Activated naive CD4-positive, alpha-beta T cell treated with anti-CD3 and anti-CD28 coated beads, Interleukin-2, amount 10 ng/mL, durations not matched to agents 7 days and 5 days (primary cell): ENCODE measurements at regions not wholly inside any gene's neighbourhood (a gene's known extent, or its start where the extent isn't known, plus 50 kb on each side); places are given as distances from the start of the nearest gene placed in this dataset.
A peak's percentile ranks its signal among the peaks of the same experiment; 100 is the strongest.

Source experiments
- CTCF ChIA-PET: fragments of 350-600 bp; sonication (Branson Sonifier 250); formaldehyde crosslinking; loops from one replicate; lab custom pipeline; 2021; ENCODE audit warnings: antibody characterized with exemption; lab: Charles Lee
- DNase-seq: peaks from one replicate; pipeline ENCODE4 v3.0.0-alpha.2; 2020
- H3K27ac Mint-ChIP-seq: one replicate; pipeline ENCODE4 v1.8.0; 2021; ENCODE audit warnings: mild to moderate bottlenecking, moderate library complexity, mixed read lengths
- H3K27me3 Mint-ChIP-seq: one replicate; pipeline ENCODE4 v1.8.0; 2021; ENCODE audit warnings: mild to moderate bottlenecking, mixed read lengths
- H3K36me3 Mint-ChIP-seq: one replicate; pipeline ENCODE4 v1.8.0; 2021; ENCODE audit warnings: mixed read lengths
- H3K4me1 Mint-ChIP-seq: one replicate; pipeline ENCODE4 v1.8.0; 2021; ENCODE audit warnings: mixed read lengths
- H3K4me3 Mint-ChIP-seq: one replicate; pipeline ENCODE4 v1.8.0; 2021; ENCODE audit warnings: mild to moderate bottlenecking, moderate library complexity, mixed read lengths
- H3K9me3 Mint-ChIP-seq: one replicate; pipeline ENCODE4 v1.8.0; 2021; ENCODE audit warnings: mixed read lengths

GRCh38 chr12:125193376-125194152, 128.3 kb downstream of the AACS start:
- Mint-ChIP-seq H3K4me1 (no peaks in the 10 kb centered on the region), H3K4me3 (no peak overlapping the region), H3K36me3 (no peaks in the 10 kb centered on the region), H3K9me3 (no peaks in the 10 kb centered on the region), H3K27me3 (peaks cover 62% of the 10 kb centered on the region), H3K27ac (no peak overlapping the region)
- CTCF ChIA-PET, result interaction anchor here (1.2 kb wide), 1 partner anchor 9 kb away, joined by 3 read pairs; no protein-coding TSS in a partner anchor
- no peak for DNase-seq

DNA sequence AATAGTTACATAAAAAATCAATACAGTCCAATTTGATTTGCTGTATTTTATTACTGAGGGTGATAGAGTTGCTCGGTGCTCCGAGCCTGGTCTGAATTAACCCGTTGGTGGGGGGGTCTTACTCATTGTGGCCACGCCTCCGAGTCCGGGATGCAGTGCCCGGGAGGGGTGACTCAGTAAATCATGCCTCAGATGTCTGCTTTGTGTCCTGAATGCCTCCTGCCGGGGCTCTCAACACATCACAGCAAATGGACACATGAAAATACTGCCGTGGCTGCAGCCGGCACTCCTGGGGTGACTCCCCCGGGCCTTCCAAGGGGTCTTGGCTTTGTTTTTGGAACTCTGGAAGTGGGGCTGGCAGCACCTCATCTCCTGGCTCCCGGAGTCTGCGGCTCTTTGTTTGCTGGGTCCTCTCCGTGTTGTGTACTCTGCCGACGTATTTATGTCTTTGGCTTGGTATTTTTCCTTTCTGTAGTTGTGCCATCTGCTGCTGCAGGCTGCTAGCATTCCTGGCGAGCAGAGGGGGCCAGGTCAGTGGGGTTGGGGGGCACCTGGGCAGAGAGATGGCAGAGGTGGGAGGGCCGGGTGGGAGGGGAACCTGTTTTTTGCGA, 129.0 kb downstream of the AACS start:
- CTCF ChIA-PET, result interaction anchor here (1.2 kb wide), 1 partner anchor 8 kb away, joined by 3 read pairs; no protein-coding TSS in a partner anchor
- no peaks in the 10 kb centered on the region for H3K36me3 Mint-ChIP-seq
- H3K27me3 Mint-ChIP-seq, result peaks cover 60% of the 10 kb centered on the region
- DNase-seq, result no peak
- no peak overlapping the region for H3K4me3 Mint-ChIP-seq
- H3K27ac Mint-ChIP-seq, result no peak overlapping the region
- H3K4me1 Mint-ChIP-seq, result no peaks in the 10 kb centered on the region
- H3K9me3 Mint-ChIP-seq, result no peaks in the 10 kb centered on the region

DNA sequence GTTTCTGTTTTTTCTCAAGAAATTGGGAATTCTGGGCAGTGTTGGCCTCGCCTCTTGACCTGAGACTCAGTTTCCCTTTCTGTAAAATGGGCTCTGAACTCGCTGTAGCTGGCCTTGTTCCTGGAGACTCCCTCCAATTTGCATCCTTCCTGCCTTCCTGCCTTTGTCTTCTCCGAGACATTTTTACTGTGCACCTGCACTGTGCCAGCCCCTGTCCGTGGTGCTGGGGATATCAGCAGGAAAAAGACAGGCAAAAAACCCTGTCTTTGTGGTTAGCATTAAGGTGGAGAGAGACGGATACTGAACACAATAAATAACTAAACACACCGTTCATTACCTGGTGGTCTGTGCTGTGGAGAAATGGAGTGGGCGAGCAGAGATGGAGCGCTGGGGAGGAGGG, 129.8 kb downstream of the AACS start:
- H3K4me1 Mint-ChIP-seq, result no peaks in the 10 kb centered on the region
- H3K27me3 Mint-ChIP-seq, result peaks cover 54% of the 10 kb centered on the region
- H3K4me3 Mint-ChIP-seq, result no peak overlapping the region
- no peaks in the 10 kb centered on the region for H3K36me3 Mint-ChIP-seq
- CTCF ChIA-PET, result no interaction called here
- no peak for DNase-seq
- no peaks in the 10 kb centered on the region for H3K9me3 Mint-ChIP-seq
- H3K27ac Mint-ChIP-seq, result no peak overlapping the region

DNA sequence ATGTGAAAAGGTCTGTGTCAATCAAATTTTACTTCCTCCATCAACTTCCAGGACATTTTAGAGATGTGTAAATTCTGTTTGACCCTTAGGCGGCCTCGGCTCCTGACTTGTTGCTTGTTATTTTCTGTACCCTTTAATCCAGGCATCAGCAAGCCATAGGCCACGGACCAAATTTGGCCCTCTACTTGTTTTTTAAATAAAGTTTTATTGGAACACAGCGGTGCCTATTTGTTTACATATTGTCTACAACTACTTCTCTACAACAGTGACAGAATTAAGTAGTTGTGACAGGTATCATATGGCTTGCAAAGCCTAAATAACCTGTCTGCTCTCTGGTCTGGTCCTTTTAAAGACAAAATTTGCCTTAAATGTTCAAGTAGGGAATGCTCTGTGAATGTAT, 132.1 kb downstream of the AACS start:
- CTCF ChIA-PET, result no interaction called here
- no peaks in the 10 kb centered on the region for H3K9me3 Mint-ChIP-seq
- no peaks in the 10 kb centered on the region for H3K4me1 Mint-ChIP-seq
- DNase-seq, result no peak
- H3K36me3 Mint-ChIP-seq, result no peaks in the 10 kb centered on the region
- no peak overlapping the region for H3K27ac Mint-ChIP-seq
- peaks cover 45% of the 10 kb centered on the region for H3K27me3 Mint-ChIP-seq
- H3K4me3 Mint-ChIP-seq, result no peak overlapping the region

GRCh38 chr12:125198652-125199051, 133.4 kb downstream of the AACS start:
- no peaks in the 10 kb centered on the region for H3K4me1 Mint-ChIP-seq

GRCh38 chr12:125201090-125201489, 135.9 kb downstream of the AACS start:
- peaks cover 21% of the 10 kb centered on the region for H3K27me3 Mint-ChIP-seq
- no peak overlapping the region for H3K4me3 Mint-ChIP-seq
- no peak overlapping the region for H3K27ac Mint-ChIP-seq
- DNase-seq, result no peak
- H3K36me3 Mint-ChIP-seq, result no peaks in the 10 kb centered on the region
- H3K9me3 Mint-ChIP-seq, result no peaks in the 10 kb centered on the region
- CTCF ChIA-PET, result interaction anchor here (0.9 to 1.6 kb wide), 3 partner anchors 17 to 36 kb away, joined by 3 to 4 read pairs (median 3); no protein-coding TSS in a partner anchor
- no peaks in the 10 kb centered on the region for H3K4me1 Mint-ChIP-seq

More at GRCh38 chr12:125198652-125199051, 133.4 kb downstream of the AACS start:
- no peak for DNase-seq
- H3K27me3 Mint-ChIP-seq, result peaks cover 36% of the 10 kb centered on the region
- no peaks in the 10 kb centered on the region for H3K9me3 Mint-ChIP-seq
- CTCF ChIA-PET, result no interaction called here
- H3K36me3 Mint-ChIP-seq, result no peaks in the 10 kb centered on the region
- H3K4me3 Mint-ChIP-seq, result no peak overlapping the region
- no peak overlapping the region for H3K27ac Mint-ChIP-seq

GRCh38 chr12:125201940-125202339, 136.7 kb downstream of the AACS start:
- Mint-ChIP-seq H3K27me3 (peaks cover 21% of the 10 kb centered on the region), H3K27ac (no peak overlapping the region), H3K36me3 (no peaks in the 10 kb centered on the region), H3K4me1 (no peaks in the 10 kb centered on the region), H3K4me3 (no peak overlapping the region), H3K9me3 (no peaks in the 10 kb centered on the region)
- no peak for DNase-seq
- CTCF ChIA-PET, result interaction anchor here (0.9 to 1.2 kb wide), 3 partner anchors 8 to 35 kb away, joined by 3 to 4 read pairs (median 3); no protein-coding TSS in a partner anchor

DNA sequence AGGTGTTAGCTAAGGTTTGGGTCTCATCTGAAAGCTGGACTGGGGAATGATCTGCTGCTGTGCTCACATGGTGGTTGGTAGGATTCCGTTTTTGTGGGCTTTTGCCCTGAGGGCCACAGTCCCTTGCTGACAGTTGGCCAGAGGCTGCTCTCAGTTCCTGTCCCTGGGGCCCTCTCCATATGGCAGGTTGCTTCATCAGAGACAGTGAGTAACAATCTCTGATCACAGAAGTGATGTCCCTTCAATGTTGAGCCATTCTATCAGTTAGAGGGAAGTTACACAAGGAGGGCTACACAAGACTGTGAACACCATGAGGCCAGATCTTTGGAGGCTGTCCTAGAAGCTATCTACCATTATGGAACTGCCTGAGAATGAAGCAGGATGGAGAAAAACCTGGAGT, 137.2 kb downstream of the AACS start:
- Mint-ChIP-seq H3K27me3 (peaks cover 21% of the 10 kb centered on the region), H3K27ac (no peak overlapping the region), H3K36me3 (no peaks in the 10 kb centered on the region), H3K9me3 (no peaks in the 10 kb centered on the region), H3K4me1 (no peaks in the 10 kb centered on the region), H3K4me3 (no peak overlapping the region)
- CTCF ChIA-PET, result interaction anchor here (0.8 to 1.5 kb wide), 7 partner anchors 9 to 296 kb away, joined by 3 to 8 read pairs (median 3); no protein-coding TSS in a partner anchor
- no peak for DNase-seq

- Mint-ChIP-seq H3K36me3 (no peaks in the 10 kb centered on the region), H3K4me1 (no peaks in the 10 kb centered on the region), H3K4me3 (no peak overlapping the region), H3K9me3 (no peaks in the 10 kb centered on the region), H3K27me3 (peaks cover 20% of the 10 kb centered on the region), H3K27ac (no peak overlapping the region)
- no peak for DNase-seq
- CTCF ChIA-PET, result interaction anchor here (0.8 to 1.5 kb wide), 6 partner anchors 10 to 297 kb away, joined by 3 to 8 read pairs (median 4); no protein-coding TSS in a partner anchor
Observed at GRCh38 chr12:125203145-125203765, 138.0 kb downstream of the AACS start.

DNA sequence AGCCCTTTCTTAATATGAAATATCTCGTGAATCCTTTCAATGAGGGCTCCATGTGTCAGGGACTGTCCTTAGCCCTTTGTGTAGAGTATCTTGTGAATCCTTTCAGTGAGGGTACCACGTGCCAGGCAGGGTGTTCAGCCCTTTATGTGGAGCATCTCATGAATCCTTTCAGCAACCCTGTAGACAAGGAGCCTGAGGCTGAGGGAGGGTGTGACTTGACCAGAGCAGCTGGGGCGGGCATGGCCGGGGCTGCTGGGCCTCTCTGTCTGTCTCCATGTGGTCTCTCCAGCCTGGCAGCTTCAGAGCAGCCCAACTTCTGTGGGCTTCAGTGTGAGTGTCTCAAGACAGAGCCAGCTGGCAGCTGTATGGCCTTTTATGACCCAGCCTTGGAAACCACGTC, 140.2 kb downstream of the AACS start:
- Mint-ChIP-seq H3K27ac (no peak overlapping the region), H3K4me1 (peaks cover 4% of the 10 kb centered on the region), H3K36me3 (no peaks in the 10 kb centered on the region), H3K9me3 (no peaks in the 10 kb centered on the region), H3K4me3 (no peak overlapping the region), H3K27me3 (peaks cover 18% of the 10 kb centered on the region)
- no peak for DNase-seq
- CTCF ChIA-PET, result no interaction called here

- no peaks in the 10 kb centered on the region for H3K36me3 Mint-ChIP-seq
- no peaks in the 10 kb centered on the region for H3K9me3 Mint-ChIP-seq
- H3K27me3 Mint-ChIP-seq, result peaks cover 24% of the 10 kb centered on the region
- peaks cover 4% of the 10 kb centered on the region for H3K4me1 Mint-ChIP-seq
- CTCF ChIA-PET, result no interaction called here
- no peak for DNase-seq
- H3K27ac Mint-ChIP-seq, result no peak overlapping the region
- H3K4me3 Mint-ChIP-seq, result no peak overlapping the region
Observed at GRCh38 chr12:125206711-125207110, 141.5 kb downstream of the AACS start.

GRCh38 chr12:125208334-125208733, 143.1 kb downstream of the AACS start:
- CTCF ChIA-PET, result no interaction called here
- Mint-ChIP-seq H3K9me3 (no peaks in the 10 kb centered on the region), H3K4me3 (no peak overlapping the region), H3K36me3 (no peaks in the 10 kb centered on the region), H3K27me3 (peaks cover 14% of the 10 kb centered on the region), H3K27ac (no peak overlapping the region), H3K4me1 (peaks cover 4% of the 10 kb centered on the region)
- no peak for DNase-seq

GRCh38 chr12:125208942-125209341, 143.7 kb downstream of the AACS start:
- CTCF ChIA-PET, result no interaction called here
- Mint-ChIP-seq H3K27ac (no peak overlapping the region), H3K4me1 (peaks cover 4% of the 10 kb centered on the region), H3K4me3 (no peak overlapping the region), H3K9me3 (no peaks in the 10 kb centered on the region), H3K27me3 (peaks cover 14% of the 10 kb centered on the region), H3K36me3 (no peaks in the 10 kb centered on the region)
- DNase-seq, result no peak

DNA sequence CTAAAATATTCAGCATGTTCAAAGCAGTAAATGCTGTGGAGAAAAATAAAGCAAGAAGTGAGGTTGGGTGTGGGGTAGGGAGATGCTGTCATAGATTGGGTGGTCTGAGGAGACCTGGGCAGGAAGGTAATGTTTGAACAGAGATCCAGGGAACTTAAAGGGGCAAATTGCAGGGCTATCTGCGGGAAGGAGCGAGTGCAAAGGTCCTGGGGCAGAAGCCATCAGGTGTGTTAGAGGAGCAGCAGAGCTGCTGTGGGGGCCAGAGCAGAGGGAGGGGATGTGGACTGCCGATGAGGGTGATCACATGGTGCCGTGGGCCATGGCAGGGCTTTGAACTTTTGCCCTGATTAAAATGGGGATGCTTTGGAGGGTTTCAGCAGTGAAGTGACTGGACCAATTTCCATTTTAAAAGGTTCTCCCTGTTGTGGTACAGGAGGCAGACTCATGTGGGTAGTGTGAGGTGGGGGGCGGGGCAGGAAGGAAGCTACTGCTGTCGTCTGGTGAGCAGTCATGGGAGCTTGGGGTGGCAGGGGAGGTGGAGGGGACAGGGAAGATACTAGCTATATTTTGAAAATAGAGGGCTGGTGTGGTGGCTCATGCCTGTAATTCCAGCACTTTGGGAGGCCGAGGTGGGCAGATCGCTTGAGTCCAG, 145.0 kb downstream of the AACS start:
- Mint-ChIP-seq H3K27me3 (peaks cover 14% of the 10 kb centered on the region), H3K9me3 (no peaks in the 10 kb centered on the region), H3K36me3 (no peaks in the 10 kb centered on the region), H3K4me3 (no peak overlapping the region), H3K27ac (no peak overlapping the region), H3K4me1 (peaks cover 4% of the 10 kb centered on the region)
- CTCF ChIA-PET, result no interaction called here
- DNase-seq, result peak; percentile 32
